PC-3 (cell line): ENCODE measurements at regions not wholly inside any gene's neighbourhood (a gene's known extent, or its start where the extent isn't known, plus 50 kb on each side); places are given as distances from the start of the nearest gene placed in this dataset.

Experiments
- CTCF ChIP-seq: fragments of 300-600 bp; sonication (generic); conservative IDR thresholded peaks from 2 replicates; pipeline ENCODE4 v1.5.1; 2017; ENCODE audit warnings: antibody characterized with exemption, low read depth, mild to moderate bottlenecking, low read length
- EZH2 ChIP-seq: fragments of 300-600 bp; sonication (generic); IDR thresholded peaks from one replicate; pipeline ENCODE4 v1.6.1; 2017; ENCODE audit warnings: antibody characterized with exemption, mild to moderate bottlenecking, low read length; ENCODE audit not compliant: unreplicated experiment
- EZH2phosphoT487 ChIP-seq: fragments of 300-600 bp; sonication (generic); IDR thresholded peaks from 2 replicates; pipeline ENCODE4 v1.6.1; 2018; ENCODE audit warnings: mild to moderate bottlenecking, antibody characterized with exemption, low read length, borderline replicate concordance

GRCh38 chr19:57033576-57033975 lies 86.2 kb upstream of the USP29 start:
- no peak for TF ChIP-seq CTCF
- no peak for TF ChIP-seq EZH2
- TF ChIP-seq EZH2phosphoT487: no peak
